ENCODE measurements at regions not wholly inside any gene's neighbourhood (a gene's known extent, or its start where the extent isn't known, plus 50 kb on each side); places are given as distances from the start of the nearest gene placed in this dataset.

DNA sequence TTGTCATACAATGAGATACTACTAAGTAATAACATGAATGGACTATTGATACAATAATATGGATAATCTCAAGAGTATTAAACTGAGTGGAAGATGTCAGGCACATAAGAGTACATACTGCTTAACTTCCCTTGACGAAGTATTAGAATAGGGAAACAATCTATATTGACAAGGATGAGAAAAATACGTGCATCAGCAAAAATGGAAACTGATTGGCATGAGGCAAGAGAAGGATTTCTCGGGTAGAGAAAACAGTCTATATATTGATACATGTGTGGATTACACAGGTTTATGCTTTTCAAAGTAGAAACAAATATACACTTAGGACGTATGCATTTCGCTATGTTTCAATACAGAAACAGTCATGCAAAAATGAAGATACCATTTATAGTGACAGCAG, 57.4 kb downstream of the PRR20E start (continued):
- no peak for TF ChIP-seq POU5F1 (IDR thresholded peaks at IDR 0.05; ENCODE audit: low read depth, low read length)
- no peak for TF ChIP-seq RBBP5 (IDR thresholded peaks at IDR 0.05; ENCODE audit: borderline replicate concordance, low read depth, low read length)
- TF ChIP-seq SIRT6 (IDR thresholded peaks at IDR 0.05; ENCODE audit: low read length), result no peak

Measured in H1 (cell line).